ENCODE measurements at regions not wholly inside any gene's neighbourhood (a gene's known extent, or its start where the extent isn't known, plus 50 kb on each side); places are given as distances from the start of the nearest gene placed in this dataset.
"Not testable (repeated sequence)": the region's sequence is repeated elsewhere in the genome, so short reads cannot be mapped to it uniquely, and the experiment has no call there.

DNA sequence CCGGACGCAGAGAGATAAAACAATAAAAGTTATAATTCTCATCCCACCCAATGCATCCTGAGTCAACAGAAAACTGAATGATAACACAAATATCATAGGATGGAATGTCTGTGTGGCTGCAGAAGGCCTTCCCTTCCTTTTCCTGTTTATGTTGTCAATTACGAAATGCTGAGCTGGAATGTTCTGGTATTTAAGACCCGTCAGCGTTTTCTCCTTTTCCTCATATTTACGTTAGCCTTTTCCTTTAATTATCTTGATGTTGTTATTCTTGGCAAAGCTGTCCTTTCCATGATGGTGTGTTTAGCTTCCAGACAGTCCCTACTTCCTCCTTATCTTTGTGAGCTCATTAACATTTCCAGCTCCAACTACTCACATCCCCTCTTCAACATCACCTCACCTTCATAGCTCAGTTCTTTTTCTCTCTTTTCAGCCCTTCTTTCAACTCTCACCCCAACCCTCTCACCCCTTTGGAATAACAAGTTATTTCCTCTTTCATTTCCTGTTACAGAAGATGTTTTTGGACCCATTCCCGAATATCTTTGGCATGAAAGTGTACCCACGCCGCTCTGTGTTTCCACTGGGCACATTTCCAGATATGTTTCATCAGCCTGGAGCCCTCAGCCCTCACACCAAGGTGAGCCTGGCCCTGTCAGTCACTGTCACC, 221.6 kb downstream of the NR2F1-AS1 start:
- DNase-seq: peak; percentile 75

DNA sequence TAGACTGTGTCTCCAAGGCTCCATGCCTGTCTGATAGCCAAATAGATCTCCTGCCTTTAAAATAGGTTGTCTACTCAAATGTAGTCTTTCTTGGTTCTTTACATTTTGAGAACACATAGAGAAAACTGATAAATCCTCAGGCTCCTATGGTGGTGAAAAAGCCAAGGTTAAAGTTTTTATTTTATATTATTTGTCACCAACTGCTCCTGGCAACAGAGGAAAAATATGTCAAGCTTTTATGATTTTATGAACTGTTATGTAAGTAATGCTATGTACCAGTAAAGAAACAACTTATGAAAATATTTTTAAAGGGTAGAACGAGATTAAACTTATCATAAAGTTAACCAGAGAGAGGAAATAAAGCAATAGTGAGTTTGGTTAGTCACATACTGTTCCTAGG, 222.8 kb downstream of the NR2F1-AS1 start:
- DNase-seq: no peak

DNA sequence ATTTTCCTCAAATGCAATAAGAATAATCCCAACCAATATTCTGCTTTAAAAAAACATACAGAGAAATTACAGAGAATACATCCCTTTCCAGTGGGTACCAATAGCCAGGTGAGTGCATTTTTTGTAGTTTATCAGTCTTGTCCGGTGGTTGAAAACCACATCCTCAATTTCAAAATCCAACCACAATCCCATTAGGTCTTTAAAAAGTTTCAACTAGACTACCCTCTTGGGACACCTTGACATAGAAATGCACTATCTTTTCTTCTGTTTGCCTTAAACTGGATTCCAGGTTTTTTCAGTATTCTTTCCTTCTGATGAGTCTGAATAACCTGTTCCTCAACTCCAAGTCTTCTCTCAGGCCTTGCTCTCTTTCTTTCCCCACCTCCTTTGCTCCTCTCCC, 223.3 kb downstream of the NR2F1-AS1 start:
- DNase-seq: no peak

DNA sequence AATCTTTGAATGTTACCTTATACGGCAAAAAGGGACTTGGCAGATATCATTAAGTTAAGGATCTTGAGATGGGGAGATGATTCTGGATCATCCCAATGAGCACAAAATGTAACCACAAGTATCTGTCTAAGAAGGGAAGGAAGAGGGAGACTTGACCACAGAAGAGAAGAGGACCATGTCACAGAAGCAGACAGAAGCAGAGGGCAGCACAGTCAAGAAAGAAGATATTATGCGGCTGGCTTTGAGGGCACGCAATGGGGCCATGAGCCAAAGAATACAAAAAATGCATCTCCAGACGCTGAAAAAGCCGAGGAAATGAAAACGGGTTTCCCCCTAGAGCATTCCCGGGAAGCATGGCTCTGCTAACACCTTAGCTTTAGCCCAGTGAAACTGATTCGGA, 225.3 kb downstream of the NR2F1-AS1 start:
- no peak for DNase-seq

DNA sequence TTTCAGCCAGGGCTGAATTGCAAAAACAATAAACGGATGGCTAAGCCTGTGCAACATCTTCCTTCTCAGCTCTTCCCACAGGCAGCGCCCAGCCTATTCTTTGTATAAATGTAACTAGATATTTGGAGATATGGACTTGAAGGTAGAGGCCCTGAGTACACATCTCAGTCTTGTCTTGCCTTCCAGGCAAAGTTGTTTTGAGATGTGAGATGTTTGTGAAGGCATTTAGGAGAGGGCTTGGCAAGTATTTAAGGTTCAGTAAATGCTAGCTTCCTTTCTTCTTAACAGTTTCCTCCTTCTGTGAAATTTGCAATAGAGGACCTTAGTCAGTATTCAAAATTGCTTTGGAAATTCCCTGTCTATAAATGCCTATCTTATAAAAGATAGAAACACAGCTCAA, 228.8 kb downstream of the NR2F1-AS1 start:
- DNase-seq: no peak

DNA sequence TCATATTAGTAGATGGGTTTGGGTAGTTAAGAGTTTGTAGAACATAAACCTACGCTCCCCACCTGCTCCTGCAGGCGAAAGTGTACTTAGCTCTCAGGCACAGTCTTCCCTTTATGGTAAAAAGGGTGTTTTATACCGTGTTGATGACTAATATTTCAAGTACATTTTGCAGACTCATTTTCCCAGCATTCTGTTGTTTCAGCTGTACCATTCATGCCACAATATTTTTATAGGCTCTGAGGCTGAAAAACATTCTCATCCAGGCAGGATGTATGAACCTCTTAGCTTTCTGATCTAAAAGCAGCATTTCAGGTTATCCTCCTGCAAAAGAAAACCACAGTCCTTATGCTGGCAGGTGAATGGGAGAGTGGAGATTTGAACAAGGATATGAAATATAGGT, 231.4 kb downstream of the NR2F1-AS1 start:
- DNase-seq: peak; percentile 80 to 81

DNA sequence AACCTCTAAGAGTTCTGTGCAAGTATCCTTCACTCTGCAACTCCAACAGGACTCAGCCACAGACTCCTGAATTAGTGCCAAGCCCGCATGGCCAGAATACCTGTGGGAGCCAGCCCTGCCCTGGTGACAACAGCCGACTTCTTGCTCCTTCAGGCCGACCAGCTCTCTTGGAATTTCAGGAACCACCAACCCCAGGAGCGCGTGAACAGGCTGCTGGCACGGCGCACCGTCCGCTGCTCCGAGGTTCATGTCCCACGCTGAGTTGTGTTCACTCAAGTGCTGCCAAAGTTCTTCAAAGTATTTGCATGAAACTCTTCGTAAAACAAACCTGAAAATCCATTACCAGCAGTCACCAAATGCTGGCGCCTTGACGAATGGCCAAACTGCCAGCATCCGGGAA, 232.8 kb downstream of the NR2F1-AS1 start:
- no peak for DNase-seq

DNA sequence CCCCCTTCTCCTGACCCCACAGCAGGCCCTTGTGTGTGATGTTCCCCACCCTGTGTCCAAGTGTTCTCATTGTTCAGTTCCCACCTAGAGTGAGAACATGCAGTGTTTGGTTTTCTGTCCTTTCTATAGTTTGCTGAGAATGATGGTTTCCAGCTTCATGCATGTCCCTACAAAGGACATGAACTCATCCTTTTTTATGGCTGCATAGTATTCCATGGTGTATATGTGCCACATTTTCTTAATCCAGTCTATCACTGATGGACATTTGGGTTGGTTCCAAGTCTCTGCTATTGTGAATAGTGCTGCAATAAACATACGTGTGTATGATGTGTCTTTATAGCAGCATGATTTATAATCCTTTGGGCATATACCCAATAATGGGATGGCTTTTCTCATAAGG, 234.2 kb downstream of the NR2F1-AS1 start:
- DNase-seq: not testable (repeated sequence)

DNA sequence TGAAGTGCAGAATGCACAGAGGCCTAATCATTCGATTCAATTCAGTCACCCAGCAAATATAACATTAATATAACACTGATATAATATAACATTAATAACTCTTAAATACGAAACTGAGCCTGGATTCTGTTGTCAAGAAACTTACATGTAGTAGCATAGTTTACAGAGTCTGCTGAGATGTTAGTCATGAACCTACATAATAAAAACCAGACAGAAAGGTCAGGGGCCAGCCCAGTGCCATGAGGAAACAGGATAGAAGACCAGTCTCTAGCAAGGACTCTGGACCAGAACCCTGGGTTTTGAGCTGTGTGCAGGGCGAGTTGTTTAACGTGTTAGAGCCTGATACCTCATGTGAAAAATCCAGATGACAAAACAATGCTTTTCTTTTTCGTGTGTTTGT, 234.7 kb downstream of the NR2F1-AS1 start:
- no peak for DNase-seq

DNA sequence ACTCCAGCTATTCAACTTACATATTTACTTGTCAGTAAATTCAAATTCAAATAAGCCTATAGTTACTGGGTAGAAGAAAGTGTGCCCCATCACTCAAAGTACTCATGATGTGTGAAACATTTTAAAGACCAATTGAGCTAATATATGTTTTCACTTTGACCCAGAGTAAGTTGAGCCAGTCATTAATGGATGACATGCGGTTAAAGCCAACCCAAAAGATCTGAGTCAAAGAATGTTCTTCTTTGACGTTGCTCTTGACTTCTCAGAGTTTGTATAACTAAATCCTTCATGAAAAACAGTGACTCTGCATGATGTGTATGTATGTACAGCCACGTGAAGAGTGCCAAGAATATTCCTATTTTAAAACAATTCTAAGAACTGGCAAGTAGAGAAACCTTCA, 237.4 kb downstream of the NR2F1-AS1 start:
- no peak for DNase-seq

DNA sequence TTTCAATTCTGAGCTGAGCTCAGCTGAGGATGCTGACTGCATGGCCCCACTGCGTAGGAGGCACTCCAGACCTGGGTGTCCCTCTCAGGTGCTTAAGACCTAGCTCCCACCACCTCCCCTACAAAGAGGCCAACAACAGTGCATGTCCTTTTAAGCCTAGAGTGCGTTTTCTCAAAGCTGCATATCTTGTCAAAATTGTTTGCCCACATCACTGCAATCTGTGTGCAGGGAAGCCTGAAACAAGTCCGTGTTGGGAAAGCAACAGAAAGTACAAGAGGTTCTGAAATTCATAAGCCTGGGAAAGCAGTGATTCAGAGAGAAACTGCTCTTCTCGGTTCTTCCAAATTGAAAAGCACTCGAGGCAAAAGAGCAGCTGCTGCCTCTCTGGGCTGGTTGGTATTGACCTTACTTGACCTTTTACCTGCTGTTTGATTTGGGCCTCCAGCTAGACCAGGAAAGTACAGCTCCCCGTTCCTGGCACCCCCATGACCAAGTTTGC, 238.4 kb downstream of the NR2F1-AS1 start:
- DNase-seq: peak; percentile 55 to 66

DNA sequence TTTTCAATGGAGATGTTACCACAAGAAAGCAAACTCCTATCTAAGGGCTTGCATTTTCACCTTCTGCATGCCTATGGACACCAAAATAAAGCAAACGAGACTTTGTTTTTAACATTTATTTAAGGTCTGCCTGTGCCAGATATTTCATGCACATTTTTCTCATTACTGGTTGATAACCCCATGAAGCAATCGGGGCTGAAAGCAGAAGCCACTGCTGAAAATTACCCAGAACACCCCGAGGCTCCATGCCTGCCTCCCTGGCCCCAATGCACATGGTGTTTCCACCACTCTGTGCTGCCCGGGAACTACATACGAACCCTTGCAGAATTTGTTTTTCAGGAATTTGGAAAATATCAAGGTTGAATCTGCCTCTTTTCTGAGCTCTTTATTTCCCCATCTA, 240.1 kb downstream of the NR2F1-AS1 start:
- no peak for DNase-seq

DNA sequence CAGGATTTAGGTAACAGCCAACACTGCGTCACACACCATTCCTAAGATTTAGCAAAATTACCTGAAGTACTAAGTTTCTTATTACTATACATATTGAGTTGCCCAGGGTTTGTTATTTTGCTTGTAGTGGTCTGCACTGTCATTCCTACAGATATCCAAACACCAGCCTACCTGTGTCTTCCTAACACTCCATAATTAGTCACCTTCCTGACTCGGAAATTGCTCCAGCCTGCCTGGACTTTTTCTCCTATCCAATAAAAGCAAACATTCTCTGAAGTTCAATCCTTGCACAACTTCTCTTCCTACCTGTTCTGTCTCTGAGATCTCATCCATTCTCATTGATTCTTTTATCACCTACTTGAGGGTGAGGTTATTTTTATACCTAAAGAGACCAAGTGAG, 243.9 kb downstream of the NR2F1-AS1 start:
- DNase-seq: no peak

DNA sequence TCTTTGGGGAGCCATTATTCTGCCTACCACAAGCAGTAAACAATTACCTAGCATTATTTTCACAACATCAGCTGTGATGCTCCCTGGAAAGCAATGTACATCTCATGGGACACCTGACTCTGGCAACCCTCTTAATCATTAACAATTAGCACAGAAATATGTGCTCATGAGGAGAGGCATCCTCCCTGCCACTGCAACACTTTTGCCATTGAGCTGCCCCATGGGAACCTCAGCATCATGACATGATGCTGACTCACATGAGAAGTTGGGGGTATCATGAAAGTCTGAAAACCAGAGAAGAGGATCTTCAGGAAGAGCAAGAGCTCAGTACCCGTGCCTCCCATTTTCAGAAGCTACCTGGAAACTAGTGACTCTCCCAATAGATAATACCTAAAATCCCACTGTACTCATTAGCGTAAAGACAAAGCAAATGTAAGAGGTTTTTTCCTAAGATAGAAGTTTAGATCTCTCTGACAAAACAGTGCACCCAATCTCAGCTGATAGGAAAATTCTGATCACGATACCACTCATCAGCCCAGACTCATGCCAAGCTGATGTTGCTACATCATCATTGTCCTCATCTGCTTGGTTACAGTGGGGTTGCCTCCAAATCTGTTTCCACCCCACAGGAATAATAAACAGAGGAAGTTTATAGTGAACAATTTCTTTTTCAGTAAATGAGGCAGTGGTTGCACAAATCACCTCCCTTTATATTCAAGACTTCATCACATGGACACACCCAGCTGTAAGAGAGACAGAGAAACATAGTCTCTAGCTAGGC, 244.5 kb downstream of the NR2F1-AS1 start:
- no peak for DNase-seq

DNA sequence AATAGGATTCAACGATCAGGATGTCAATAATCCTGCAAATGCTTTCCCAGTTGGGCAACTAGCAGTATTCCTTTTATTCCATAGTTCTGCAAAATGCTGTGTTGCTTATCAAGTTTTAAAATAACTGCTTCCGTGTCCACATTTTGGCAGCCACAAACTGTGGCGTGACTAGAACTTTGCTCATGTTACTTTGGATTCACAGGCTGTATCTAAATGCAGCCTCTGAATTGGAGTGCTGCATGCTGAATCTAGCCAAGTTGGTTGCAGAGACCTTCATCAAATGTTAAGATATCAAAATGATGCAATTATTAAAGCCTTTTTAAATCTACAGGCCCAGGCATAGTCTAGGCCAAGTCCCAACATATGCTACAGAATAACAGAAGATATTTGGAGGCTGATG, 249.2 kb downstream of the NR2F1-AS1 start:
- DNase-seq: no peak

DNA sequence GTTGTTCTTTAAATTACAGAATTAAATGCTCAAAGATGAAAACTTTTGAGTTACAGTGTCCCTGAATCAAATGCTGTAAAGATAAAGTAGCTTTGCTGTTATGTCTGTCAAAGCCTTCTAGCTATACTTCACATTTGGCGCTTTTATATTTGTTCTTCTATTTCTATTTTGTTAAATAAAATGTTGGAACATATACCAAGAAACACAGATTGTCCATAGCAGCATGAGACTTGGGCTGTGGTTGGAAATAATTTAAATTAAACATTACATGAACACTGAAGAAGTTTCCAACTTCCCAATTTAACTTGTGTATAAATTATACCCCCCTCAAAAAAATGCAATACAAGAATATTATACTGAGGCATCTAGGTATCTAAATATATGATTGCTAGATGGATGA, 249.8 kb downstream of the NR2F1-AS1 start:
- no peak for DNase-seq

DNA sequence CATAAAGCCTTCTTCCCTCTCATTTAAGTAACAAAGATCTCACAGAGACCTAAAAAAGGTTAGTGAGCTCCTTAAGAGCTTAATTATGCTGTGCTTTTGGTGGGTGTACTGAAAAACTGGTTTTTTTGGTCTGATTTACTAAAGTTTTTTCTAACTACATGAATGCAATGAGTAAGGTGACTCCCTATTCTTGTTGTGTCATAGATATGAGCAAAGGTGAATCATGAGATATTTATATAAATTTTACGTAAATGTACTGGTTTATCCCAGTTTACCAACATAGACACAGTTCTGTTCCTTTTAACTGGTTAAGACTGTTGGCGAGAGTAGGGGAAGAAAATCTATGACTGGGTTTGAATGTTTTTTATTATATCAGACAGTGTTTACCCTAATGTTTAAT, 250.5 kb downstream of the NR2F1-AS1 start:
- DNase-seq: no peak

DNA sequence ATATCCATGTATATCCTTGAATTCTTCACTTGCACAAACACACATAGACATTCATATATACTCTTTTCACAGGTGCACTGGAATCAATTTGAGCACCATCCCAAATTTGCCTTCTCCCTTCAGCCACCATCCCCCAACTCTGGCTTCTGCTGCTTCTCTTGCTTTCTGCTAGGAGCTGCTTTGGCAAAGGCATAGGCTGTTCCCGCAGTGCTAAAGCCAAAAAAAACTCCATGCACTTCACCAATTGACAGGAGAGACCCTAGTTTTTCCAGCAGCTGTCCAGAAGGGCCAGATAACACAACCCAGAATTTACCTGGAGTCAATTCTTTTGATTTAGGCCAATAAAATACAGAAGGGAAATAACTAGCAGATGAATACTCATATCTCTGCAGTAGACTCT, 251.3 kb downstream of the NR2F1-AS1 start:
- no peak for DNase-seq

DNA sequence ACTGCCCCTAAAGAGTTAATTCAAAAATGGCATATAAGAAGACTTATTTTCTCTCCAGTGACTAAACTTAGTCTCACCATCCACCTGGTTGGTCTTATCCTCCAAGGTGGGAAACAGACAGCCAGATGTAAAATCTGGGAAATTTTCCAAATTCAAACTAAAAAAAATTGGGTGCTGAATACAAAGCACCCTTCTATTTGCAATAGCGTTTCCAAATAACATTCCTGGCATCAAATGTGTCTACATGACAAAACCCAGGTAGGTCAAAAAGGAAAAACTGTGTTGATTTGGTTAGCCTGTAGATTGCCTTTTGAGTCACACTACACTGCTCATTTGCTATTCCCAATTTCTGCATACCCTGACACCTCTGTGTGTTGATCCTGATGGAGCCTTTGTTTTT, 252.2 kb downstream of the NR2F1-AS1 start:
- DNase-seq: no peak

DNA sequence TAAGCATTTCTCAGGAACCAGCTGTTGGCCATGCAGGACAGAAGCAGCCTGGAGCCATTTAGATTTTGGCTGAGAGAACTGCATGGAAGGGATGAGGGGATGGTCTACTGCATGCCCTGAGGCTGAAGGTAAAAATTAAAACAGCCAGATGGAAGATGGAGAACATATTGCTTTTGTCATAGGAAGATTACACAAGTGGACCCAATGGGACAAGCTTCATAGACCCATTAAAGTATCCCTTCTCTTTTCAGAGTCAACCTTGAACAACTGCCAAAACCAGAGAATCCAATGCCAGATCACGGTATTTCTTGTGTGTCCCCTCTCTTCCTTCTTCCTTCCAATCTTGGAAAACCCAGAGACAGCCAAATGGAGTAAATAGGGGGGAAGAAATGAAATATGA, 253.4 kb downstream of the NR2F1-AS1 start:
- DNase-seq: no peak

DNA sequence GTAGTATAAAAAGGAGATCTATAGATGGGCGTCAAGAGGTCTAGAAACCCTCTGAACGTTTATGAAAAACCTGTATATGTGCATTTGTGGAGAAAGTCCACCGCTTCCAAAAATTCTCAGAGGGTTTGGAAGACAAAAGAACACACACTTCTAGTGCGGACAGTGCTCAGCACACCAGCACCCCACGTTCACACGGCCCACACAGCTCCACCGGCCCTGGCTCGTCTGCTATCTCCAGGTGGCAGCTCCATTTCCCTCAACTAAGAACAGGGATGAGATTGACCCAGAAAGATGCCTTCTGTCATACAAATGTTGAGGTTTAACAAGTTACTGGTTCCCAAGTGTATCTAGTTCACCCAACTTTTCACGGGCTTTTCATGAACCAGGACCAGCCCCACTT, 255.1 kb downstream of the NR2F1-AS1 start:
- DNase-seq: no peak

DNA sequence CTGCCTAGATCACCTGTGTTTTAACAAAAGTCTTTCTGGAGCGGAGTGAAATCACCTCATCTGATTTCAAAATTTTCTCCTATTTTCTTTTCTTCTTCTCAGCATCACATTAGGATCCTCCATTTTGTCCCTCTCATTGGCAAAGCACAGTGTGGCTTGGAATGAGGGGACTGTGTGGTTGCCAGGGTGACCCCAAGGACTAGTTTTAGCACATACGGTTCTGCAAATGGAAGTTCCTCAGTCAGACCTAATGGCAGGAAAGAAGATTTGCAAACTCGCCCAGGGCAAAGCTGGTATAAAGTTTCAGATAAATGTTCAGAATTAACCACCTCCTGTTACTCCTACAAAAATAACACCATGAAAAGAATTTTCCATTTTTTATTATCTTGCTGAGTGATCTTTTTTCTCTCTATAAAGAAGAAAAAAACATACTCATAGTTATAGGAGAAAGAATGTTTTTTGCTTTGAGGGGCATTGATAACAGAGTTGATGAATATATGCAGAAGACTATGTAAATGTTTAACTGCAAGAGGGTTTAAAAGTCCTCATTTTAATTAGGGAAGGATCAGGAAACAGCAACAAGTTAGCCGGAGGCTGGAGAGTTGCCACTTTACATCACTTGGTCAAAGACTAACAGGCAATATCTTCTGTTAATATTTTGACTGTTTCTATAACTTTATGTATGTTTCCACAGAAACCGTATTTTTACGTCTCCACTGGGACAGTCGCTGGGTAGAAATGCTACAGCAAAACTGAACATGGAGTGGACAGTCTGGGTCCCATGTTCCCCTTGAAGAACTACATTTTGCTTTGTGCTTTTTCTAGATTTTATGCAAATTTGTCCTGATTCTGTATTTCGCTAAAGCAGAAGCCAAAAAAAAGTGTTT, 257.8 kb downstream of the NR2F1-AS1 start:
- DNase-seq: no peak

DNA sequence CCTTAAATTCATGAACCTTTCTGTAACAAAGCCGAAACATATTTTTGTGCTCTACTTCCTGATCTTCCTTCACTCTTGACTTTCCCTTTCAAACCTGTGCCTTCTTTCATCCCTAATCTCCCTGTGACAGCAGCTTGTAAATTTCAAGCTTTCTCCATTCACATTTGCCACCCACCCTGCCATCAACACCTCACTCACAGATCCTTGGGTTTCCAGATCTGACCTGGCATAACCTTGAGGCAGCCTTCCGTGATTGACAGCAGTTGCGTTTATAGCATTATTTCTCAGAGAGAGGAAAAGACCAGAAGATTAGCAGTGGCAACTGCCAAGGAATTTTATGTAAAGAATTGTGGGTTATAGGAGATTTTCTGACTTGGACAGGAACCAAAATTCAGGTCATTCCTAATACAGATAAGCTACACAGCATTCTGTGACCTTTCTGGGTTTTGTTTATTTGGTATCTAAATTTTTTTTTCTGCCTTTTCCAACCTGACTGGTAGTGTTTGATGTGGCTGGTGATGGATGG, 260.0 kb downstream of the NR2F1-AS1 start:
- DNase-seq: no peak
